ENCODE measurements at regions not wholly inside any gene's neighbourhood (a gene's known extent, or its start where the extent isn't known, plus 50 kb on each side); places are given as distances from the start of the nearest gene placed in this dataset.
A peak's percentile ranks its signal among the peaks of the same experiment; 100 is the strongest.
"Not testable (repeated sequence)": the region's sequence is repeated elsewhere in the genome, so short reads cannot be mapped to it uniquely, and the experiment has no call there.

DNA sequence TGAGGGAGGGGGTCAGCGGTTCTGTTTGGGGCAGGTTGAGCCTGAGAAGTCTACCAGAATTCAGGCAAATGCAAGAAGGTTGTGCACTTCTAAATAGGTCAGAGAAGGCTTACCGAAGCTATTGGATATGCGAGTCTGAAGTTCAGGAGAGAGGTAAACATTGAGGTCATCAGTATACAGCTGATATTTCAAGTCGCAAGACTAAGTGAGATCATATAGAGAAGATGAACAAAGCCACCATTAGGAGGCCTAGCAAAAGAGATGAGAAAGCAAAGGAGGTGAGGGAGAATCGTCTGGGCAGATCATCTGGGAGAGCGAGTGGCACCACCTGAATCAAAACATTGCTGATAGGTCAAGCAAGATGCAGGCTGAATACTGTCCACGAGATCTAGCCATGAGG, 430.6 kb downstream of the BUD13 start:
- H3K27me3 ChIP-seq (ENCODE audit: control insufficient read depth in 4 of 4, insufficient read depth in 4 of 4, low read length in 3 of 4): no peaks in the 10 kb centered on the region
- H3K4me1 ChIP-seq (ENCODE audit: control insufficient read depth in 4 of 4, insufficient read depth in 4 of 4, low read length in 3 of 4): no peaks in the 10 kb centered on the region
- H3K9me3 ChIP-seq (ENCODE audit: control insufficient read depth in 4 of 4, low read length in 3 of 4): no peaks in the 10 kb centered on the region
- H3K36me3 ChIP-seq (ENCODE audit: control insufficient read depth in 4 of 4, insufficient read depth in 3 of 4, low read depth in 1 of 4, low read length in 3 of 4): no peaks in the 10 kb centered on the region
- 70% methylated on average over 7 of the region's 7 CpGs for WGBS
- TF ChIP-seq, protein P1, sequence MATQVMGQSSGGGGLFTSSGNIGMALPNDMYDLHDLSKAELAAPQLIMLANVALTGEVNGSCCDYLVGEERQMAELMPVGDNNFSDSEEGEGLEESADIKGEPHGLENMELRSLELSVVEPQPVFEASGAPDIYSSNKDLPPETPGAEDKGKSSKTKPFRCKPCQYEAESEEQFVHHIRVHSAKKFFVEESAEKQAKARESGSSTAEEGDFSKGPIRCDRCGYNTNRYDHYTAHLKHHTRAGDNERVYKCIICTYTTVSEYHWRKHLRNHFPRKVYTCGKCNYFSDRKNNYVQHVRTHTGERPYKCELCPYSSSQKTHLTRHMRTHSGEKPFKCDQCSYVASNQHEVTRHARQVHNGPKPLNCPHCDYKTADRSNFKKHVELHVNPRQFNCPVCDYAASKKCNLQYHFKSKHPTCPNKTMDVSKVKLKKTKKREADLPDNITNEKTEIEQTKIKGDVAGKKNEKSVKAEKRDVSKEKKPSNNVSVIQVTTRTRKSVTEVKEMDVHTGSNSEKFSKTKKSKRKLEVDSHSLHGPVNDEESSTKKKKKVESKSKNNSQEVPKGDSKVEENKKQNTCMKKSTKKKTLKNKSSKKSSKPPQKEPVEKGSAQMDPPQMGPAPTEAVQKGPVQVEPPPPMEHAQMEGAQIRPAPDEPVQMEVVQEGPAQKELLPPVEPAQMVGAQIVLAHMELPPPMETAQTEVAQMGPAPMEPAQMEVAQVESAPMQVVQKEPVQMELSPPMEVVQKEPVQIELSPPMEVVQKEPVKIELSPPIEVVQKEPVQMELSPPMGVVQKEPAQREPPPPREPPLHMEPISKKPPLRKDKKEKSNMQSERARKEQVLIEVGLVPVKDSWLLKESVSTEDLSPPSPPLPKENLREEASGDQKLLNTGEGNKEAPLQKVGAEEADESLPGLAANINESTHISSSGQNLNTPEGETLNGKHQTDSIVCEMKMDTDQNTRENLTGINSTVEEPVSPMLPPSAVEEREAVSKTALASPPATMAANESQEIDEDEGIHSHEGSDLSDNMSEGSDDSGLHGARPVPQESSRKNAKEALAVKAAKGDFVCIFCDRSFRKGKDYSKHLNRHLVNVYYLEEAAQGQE (IDR thresholded peaks at IDR 0.05): no peak
- no peak overlapping the region for H3K9ac ChIP-seq (ENCODE audit: low read depth in 1 of 2, low read length in 2 of 2)
- no peak overlapping the region for H3K4me3 ChIP-seq (ENCODE audit: low read depth in 1 of 3, low read length in 3 of 3)
- DNase-seq (ENCODE audit: low spot score): no peak
- no peak overlapping the region for H3K27ac ChIP-seq (ENCODE audit: low read depth in 1 of 2, low read length in 2 of 2)

DNA sequence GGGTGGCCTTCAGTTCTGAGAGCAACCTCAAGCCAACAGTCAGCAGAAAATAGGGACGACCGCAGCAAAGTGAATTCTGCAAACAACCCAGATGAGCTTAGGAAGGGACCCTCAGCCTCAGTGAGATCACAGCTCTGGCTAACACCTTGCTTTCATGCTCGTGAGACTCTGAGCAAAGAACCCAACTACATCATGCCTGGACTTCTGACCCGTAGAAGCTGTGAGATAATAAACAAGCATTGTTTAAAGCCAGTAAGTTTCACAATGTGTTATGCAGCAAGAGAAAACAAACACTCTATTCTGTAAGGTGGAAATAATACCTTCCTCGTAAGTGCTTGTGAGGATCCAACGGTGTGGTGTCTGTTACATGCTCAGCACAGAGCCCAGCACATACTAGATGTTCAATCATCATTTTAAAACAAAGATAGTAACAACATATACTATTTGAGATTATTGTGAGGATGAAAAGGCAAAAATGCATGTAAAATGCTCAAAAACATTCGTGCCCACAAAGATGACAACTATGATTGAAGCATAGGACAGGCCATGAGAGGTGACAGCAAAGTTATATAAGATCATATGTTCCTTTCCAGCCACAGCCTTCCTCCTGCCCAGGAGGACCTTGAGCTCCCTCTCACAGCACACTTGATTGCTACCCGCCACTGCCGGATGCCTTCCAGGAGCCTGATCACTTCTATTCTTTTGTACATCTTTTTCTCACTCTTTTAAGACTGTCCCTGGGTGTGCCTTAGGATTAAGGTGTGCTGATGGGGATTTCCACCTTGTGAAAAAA, 433.3 kb downstream of the BUD13 start:
- H3K36me3 ChIP-seq (ENCODE audit: control insufficient read depth in 4 of 4, insufficient read depth in 3 of 4, low read depth in 1 of 4, low read length in 3 of 4): no peaks in the 10 kb centered on the region
- no peak overlapping the region for H3K9ac ChIP-seq (ENCODE audit: low read depth in 1 of 2, low read length in 2 of 2)
- TF ChIP-seq JUND (IDR thresholded peaks at IDR 0.05) (peak; percentile 56 to 73), FOXA2 (IDR thresholded peaks at IDR 0.05) (peak; percentile 15), RXRA (IDR thresholded peaks at IDR 0.05) (peak in 1 of 2 donors; percentile 31), HNF4G (IDR thresholded peaks at IDR 0.05) (peak; percentile 56), MAX (IDR thresholded peaks at IDR 0.05) (no peak), HNF4A (conservative IDR thresholded peaks at IDR 0.05) (peak; percentile 74 to 82)
- TF ChIP-seq, protein P1 (IDR thresholded peaks at IDR 0.05): no peak
- no peak overlapping the region for H3K4me3 ChIP-seq (ENCODE audit: low read depth in 1 of 3, low read length in 3 of 3)
- no peak overlapping the region for H3K27ac ChIP-seq (ENCODE audit: low read depth in 1 of 2, low read length in 2 of 2)
- DNase-seq (ENCODE audit: low spot score): no peak
- H3K4me1 ChIP-seq (ENCODE audit: control insufficient read depth in 4 of 4, insufficient read depth in 4 of 4, low read length in 3 of 4): no peaks in the 10 kb centered on the region
- WGBS: 46% methylated on average over 9 of the region's 9 CpGs
- no peaks in the 10 kb centered on the region for H3K9me3 ChIP-seq (ENCODE audit: control insufficient read depth in 4 of 4, low read length in 3 of 4)
- H3K27me3 ChIP-seq (ENCODE audit: control insufficient read depth in 4 of 4, insufficient read depth in 4 of 4, low read length in 3 of 4): no peaks in the 10 kb centered on the region

DNA sequence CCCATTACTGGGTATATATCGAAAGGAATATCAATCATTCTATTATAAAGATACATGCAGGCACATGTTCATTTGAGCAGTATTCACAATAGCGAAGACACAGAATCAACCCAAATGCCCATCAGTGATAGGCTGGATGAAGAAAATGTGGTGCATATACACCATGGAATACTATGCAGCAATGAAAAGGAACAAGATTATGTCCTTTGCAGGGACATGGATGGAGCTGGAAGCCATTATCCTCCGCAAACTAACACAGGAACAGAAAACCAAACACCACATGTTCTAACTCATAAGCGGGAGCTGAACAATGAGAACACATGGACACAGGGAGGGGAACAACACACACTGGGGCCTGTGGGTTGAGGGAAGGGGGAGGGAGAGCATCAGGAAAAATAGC, 434.3 kb downstream of the BUD13 start:
- H3K27ac ChIP-seq (ENCODE audit: low read depth in 1 of 2, low read length in 2 of 2); H3K9me3 ChIP-seq (ENCODE audit: control insufficient read depth in 4 of 4, low read length in 3 of 4); H3K9ac ChIP-seq (ENCODE audit: low read depth in 1 of 2, low read length in 2 of 2); H3K4me1 ChIP-seq (ENCODE audit: control insufficient read depth in 4 of 4, insufficient read depth in 4 of 4, low read length in 3 of 4); H3K27me3 ChIP-seq (ENCODE audit: control insufficient read depth in 4 of 4, insufficient read depth in 4 of 4, low read length in 3 of 4); DNase-seq (ENCODE audit: low spot score); H3K4me3 ChIP-seq (ENCODE audit: low read depth in 1 of 3, low read length in 3 of 3); H3K36me3 ChIP-seq (ENCODE audit: control insufficient read depth in 4 of 4, insufficient read depth in 3 of 4, low read depth in 1 of 4, low read length in 3 of 4): not testable (repeated sequence)
- 97% methylated on average over 4 of the region's 4 CpGs for WGBS
